ENCODE measurements at regions not wholly inside any gene's neighbourhood (a gene's known extent, or its start where the extent isn't known, plus 50 kb on each side); places are given as distances from the start of the nearest gene placed in this dataset.

- Mint-ChIP-seq H3K27me3 (peaks cover 5% of the 10 kb centered on the region), H3K9me3 (ENCODE audit: insufficient read depth) (no peaks in the 10 kb centered on the region), H3K27ac (no peak overlapping the region), H3K4me1 (no peaks in the 10 kb centered on the region), H3K4me3 (no peak overlapping the region)
- POLR2A ChIA-PET = no interaction called here
- H3K4me3 ChIP-seq (ENCODE audit: control extremely low read depth in 1 of 5, extremely low read depth in 1 of 5, insufficient read depth in 1 of 5, low read depth in 2 of 5, low read length in 4 of 5) = no peak overlapping the region
- H2AFZ ChIP-seq (ENCODE audit: insufficient read depth, low read depth, low read length, poor library complexity, severe bottlenecking) = no peak overlapping the region
- H3K36me3 ChIP-seq (replicated peaks in 1 of 2; ENCODE audit: control extremely low read depth in 1 of 2, control insufficient read depth in 1 of 2, extremely low read depth in 1 of 2, insufficient read depth in 2 of 2, low read length in 1 of 2) = no peaks in the 10 kb centered on the region
- no peak overlapping the region for H3K4me2 ChIP-seq (replicated peaks; ENCODE audit: low read depth, low read length, poor library complexity, severe bottlenecking)
- intact Hi-C loops (cut with micrococcal nuclease) = no loop called here
- H3K9me3 ChIP-seq (ENCODE audit: control extremely low read depth in 1 of 3, control insufficient read depth in 2 of 3, insufficient read depth in 1 of 3, low read length in 2 of 3) = no peaks in the 10 kb centered on the region
- no peaks in the 10 kb centered on the region for H3K27me3 ChIP-seq (replicated peaks in 1 of 4; ENCODE audit: control extremely low read depth in 1 of 4, control insufficient read depth in 3 of 4, insufficient read depth in 4 of 4, low read length in 3 of 4)
- DNase-seq (no peak), ATAC-seq (ENCODE audit: low read depth) (no peak)
- H4K20me1 ChIP-seq (ENCODE audit: control insufficient read depth, insufficient read depth, low read length, poor library complexity, severe bottlenecking) = no peaks in the 10 kb centered on the region
- CTCF ChIA-PET = no interaction called here
- TF ChIP-seq CTCF (IDR thresholded peaks at IDR 0.05) (no peak), EZH2 (IDR thresholded peaks at IDR 0.05; ENCODE audit: borderline replicate concordance, insufficient read depth, low read depth, low read length, poor library complexity, severe bottlenecking) (no peak)
- 66% methylated on average over 2 of the region's 2 CpGs for WGBS (ENCODE audit: insufficient coverage)
- H3K4me1 ChIP-seq (ENCODE audit: control insufficient read depth in 2 of 2, insufficient read depth in 2 of 2, low read length in 2 of 2) = no peaks in the 10 kb centered on the region
- no peak overlapping the region for H3K27ac ChIP-seq (ENCODE audit: low read length in 2 of 2)
- H3K79me2 ChIP-seq (ENCODE audit: control insufficient read depth, insufficient read depth, low read length) = no peaks in the 10 kb centered on the region
- no peak overlapping the region for H3K9ac ChIP-seq (ENCODE audit: low read length)
Measured at GRCh38 chr2:19731515-19731914, 170.3 kb downstream of the TTC32 start.

GRCh38 chr2:19731037-19731436, 170.7 kb downstream of the TTC32 start:
- Mint-ChIP-seq H3K4me3 (no peak overlapping the region), H3K9me3 (ENCODE audit: insufficient read depth) (no peaks in the 10 kb centered on the region), H3K4me1 (no peaks in the 10 kb centered on the region), H3K27ac (no peak overlapping the region), H3K27me3 (peaks cover 5% of the 10 kb centered on the region)
- no peaks in the 10 kb centered on the region for H3K79me2 ChIP-seq (ENCODE audit: control insufficient read depth, insufficient read depth, low read length)
- H3K4me1 ChIP-seq (ENCODE audit: control insufficient read depth in 2 of 2, insufficient read depth in 2 of 2, low read length in 2 of 2) = no peaks in the 10 kb centered on the region
- H3K36me3 ChIP-seq (replicated peaks in 1 of 2; ENCODE audit: control extremely low read depth in 1 of 2, control insufficient read depth in 1 of 2, extremely low read depth in 1 of 2, insufficient read depth in 2 of 2, low read length in 1 of 2) = no peaks in the 10 kb centered on the region
- no CpG with 5 or more reads among the region's 3 CpGs for WGBS (ENCODE audit: insufficient coverage)
- no peaks in the 10 kb centered on the region for H3K27me3 ChIP-seq (replicated peaks in 1 of 4; ENCODE audit: control extremely low read depth in 1 of 4, control insufficient read depth in 3 of 4, insufficient read depth in 4 of 4, low read length in 3 of 4)
- ChIA-PET POLR2A (no interaction called here), CTCF (no interaction called here)
- H3K4me2 ChIP-seq (replicated peaks; ENCODE audit: low read depth, low read length, poor library complexity, severe bottlenecking) = no peak overlapping the region
- intact Hi-C loops (cut with micrococcal nuclease) = no loop called here
- no peak for TF ChIP-seq CTCF (IDR thresholded peaks at IDR 0.05)
- TF ChIP-seq EZH2 (IDR thresholded peaks at IDR 0.05; ENCODE audit: borderline replicate concordance, insufficient read depth, low read depth, low read length, poor library complexity, severe bottlenecking) = no peak
- ATAC-seq (ENCODE audit: low read depth) (no peak), DNase-seq (no peak)
- H3K4me3 ChIP-seq (ENCODE audit: control extremely low read depth in 1 of 5, extremely low read depth in 1 of 5, insufficient read depth in 1 of 5, low read depth in 2 of 5, low read length in 4 of 5) = no peak overlapping the region
- H3K9ac ChIP-seq (ENCODE audit: low read length) = no peak overlapping the region
- H2AFZ ChIP-seq (ENCODE audit: insufficient read depth, low read depth, low read length, poor library complexity, severe bottlenecking) = no peak overlapping the region
- H4K20me1 ChIP-seq (ENCODE audit: control insufficient read depth, insufficient read depth, low read length, poor library complexity, severe bottlenecking) = no peaks in the 10 kb centered on the region
- H3K27ac ChIP-seq (ENCODE audit: low read length in 2 of 2) = no peak overlapping the region
- H3K9me3 ChIP-seq (ENCODE audit: control extremely low read depth in 1 of 3, control insufficient read depth in 2 of 3, insufficient read depth in 1 of 3, low read length in 2 of 3) = no peaks in the 10 kb centered on the region

Data from B cell (primary cell).